ENCODE measurements at regions not wholly inside any gene's neighbourhood (a gene's known extent, or its start where the extent isn't known, plus 50 kb on each side); places are given as distances from the start of the nearest gene placed in this dataset.

- DNase-seq (ENCODE audit: extremely low spot score, unreplicated experiment), result no peak
- Mint-ChIP-seq H3K27ac (no peak overlapping the region), H3K4me1 (ENCODE audit: unreplicated experiment) (no peaks in the 10 kb centered on the region), H3K27me3 (no peaks in the 10 kb centered on the region), H3K9me3 (no peaks in the 10 kb centered on the region), H3K4me3 (no peak overlapping the region), H3K36me3 (no peaks in the 10 kb centered on the region)
- TF ChIP-seq CTCF (conservative IDR thresholded peaks at IDR 0.05), result no peak
Measured at GRCh38 chr6:2414885-2415547, 169.6 kb upstream of the GMDS start.

GRCh38 chr6:2412731-2413130 lies 167.3 kb upstream of the GMDS start:
- no peaks in the 10 kb centered on the region for H3K9me3 Mint-ChIP-seq
- H3K4me3 Mint-ChIP-seq, result no peak overlapping the region
- H3K4me1 Mint-ChIP-seq (ENCODE audit: unreplicated experiment), result no peaks in the 10 kb centered on the region
- H3K27ac Mint-ChIP-seq, result no peak overlapping the region
- no peaks in the 10 kb centered on the region for H3K27me3 Mint-ChIP-seq
- H3K36me3 Mint-ChIP-seq, result no peaks in the 10 kb centered on the region
- DNase-seq (ENCODE audit: extremely low spot score, unreplicated experiment), result no peak
- no peak for TF ChIP-seq CTCF (conservative IDR thresholded peaks at IDR 0.05)

GRCh38 chr6:2410656-2411380 lies 165.4 kb upstream of the GMDS start:
- no peak overlapping the region for H3K4me3 Mint-ChIP-seq
- H3K9me3 Mint-ChIP-seq, result no peaks in the 10 kb centered on the region
- TF ChIP-seq CTCF (conservative IDR thresholded peaks at IDR 0.05), result no peak
- H3K27ac Mint-ChIP-seq, result no peak overlapping the region
- no peaks in the 10 kb centered on the region for H3K36me3 Mint-ChIP-seq
- no peaks in the 10 kb centered on the region for H3K4me1 Mint-ChIP-seq (ENCODE audit: unreplicated experiment)
- no peaks in the 10 kb centered on the region for H3K27me3 Mint-ChIP-seq
- DNase-seq (ENCODE audit: extremely low spot score, unreplicated experiment), result no peak

- no peak for TF ChIP-seq CTCF (conservative IDR thresholded peaks at IDR 0.05)
- H3K4me1 Mint-ChIP-seq (ENCODE audit: unreplicated experiment), result no peaks in the 10 kb centered on the region
- H3K27me3 Mint-ChIP-seq, result no peaks in the 10 kb centered on the region
- no peak overlapping the region for H3K4me3 Mint-ChIP-seq
- peak overlapping the region; percentile 10 for H3K27ac Mint-ChIP-seq
- no peaks in the 10 kb centered on the region for H3K36me3 Mint-ChIP-seq
- H3K9me3 Mint-ChIP-seq, result no peaks in the 10 kb centered on the region
- no peak for DNase-seq (ENCODE audit: extremely low spot score, unreplicated experiment)
Measured at GRCh38 chr6:2407525-2407924, 162.1 kb upstream of the GMDS start.

GRCh38 chr6:2404211-2404929 lies 159.0 kb upstream of the GMDS start:
- no peaks in the 10 kb centered on the region for H3K4me1 Mint-ChIP-seq (ENCODE audit: unreplicated experiment)
- no peaks in the 10 kb centered on the region for H3K27me3 Mint-ChIP-seq
- no peak overlapping the region for H3K4me3 Mint-ChIP-seq
- peaks cover 12% of the 10 kb centered on the region for H3K9me3 Mint-ChIP-seq
- H3K27ac Mint-ChIP-seq, result no peak overlapping the region
- DNase-seq (ENCODE audit: extremely low spot score, unreplicated experiment), result no peak
- TF ChIP-seq CTCF (conservative IDR thresholded peaks at IDR 0.05), result no peak
- H3K36me3 Mint-ChIP-seq, result peaks cover 10% of the 10 kb centered on the region
